GM19099 (cell line): ENCODE measurements at regions not wholly inside any gene's neighbourhood (a gene's known extent, or its start where the extent isn't known, plus 50 kb on each side); places are given as distances from the start of the nearest gene placed in this dataset.

ENCODE experiments used
- POLR2A ChIP-seq: IDR thresholded peaks from 3 replicates; pipeline ENCODE4 v1.6.1; 2011; ENCODE audit warnings: low read depth; ENCODE audit not compliant: insufficient read length; ENCODE audit errors: extremely low read depth

GRCh38 chr7:67364441-67365017 lies 367.9 kb downstream of the TYW1 start:
- TF ChIP-seq POLR2A, result no peak

GRCh38 chr7:67371429-67372305 lies 375.0 kb downstream of the TYW1 start:
- TF ChIP-seq POLR2A, result no peak

GRCh38 chr7:67375427-67375826 lies 378.8 kb downstream of the TYW1 start:
- no peak for TF ChIP-seq POLR2A

- no peak for TF ChIP-seq POLR2A
These were observed 381.6 kb downstream of the TYW1 start for GRCh38 chr7:67377939-67378862.

GRCh38 chr7:67380326-67380725 lies 383.7 kb downstream of the TYW1 start:
- TF ChIP-seq POLR2A, result no peak

GRCh38 chr7:67380858-67381257 lies 384.2 kb downstream of the TYW1 start:
- no peak for TF ChIP-seq POLR2A

- no peak for TF ChIP-seq POLR2A
These were observed 391.2 kb downstream of the TYW1 start for GRCh38 chr7:67387851-67388250.

- TF ChIP-seq POLR2A, result no peak
These were observed 394.5 kb downstream of the TYW1 start for GRCh38 chr7:67391168-67391567.

GRCh38 chr7:67392596-67393438 lies 396.2 kb downstream of the TYW1 start:
- TF ChIP-seq POLR2A, result no peak

- no peak for TF ChIP-seq POLR2A
These were observed 397.3 kb downstream of the TYW1 start for GRCh38 chr7:67393903-67394302.

GRCh38 chr7:67398916-67399315 lies 402.3 kb downstream of the TYW1 start:
- TF ChIP-seq POLR2A, result no peak

- no peak for TF ChIP-seq POLR2A
These were observed 404.9 kb downstream of the TYW1 start for GRCh38 chr7:67401492-67401891.

- TF ChIP-seq POLR2A, result no peak
These were observed 405.6 kb downstream of the TYW1 start for GRCh38 chr7:67402280-67402679.

- TF ChIP-seq POLR2A, result no peak
These were observed 410.3 kb downstream of the TYW1 start for GRCh38 chr7:67406976-67407375.
